GM18499 (cell line): ENCODE measurements at regions not wholly inside any gene's neighbourhood (a gene's known extent, or its start where the extent isn't known, plus 50 kb on each side); places are given as distances from the start of the nearest gene placed in this dataset.
A peak's percentile ranks its signal among the peaks of the same experiment; 100 is the strongest.

Experiments
- ATAC-seq: cut with Tn5 transposase; IDR thresholded peaks from one replicate; pipeline ENCODE4 v1.9.1; 2021; ENCODE audit warnings: moderate number of reproducible peaks; ENCODE audit not compliant: insufficient read depth, unreplicated experiment

GRCh38 chr1:191620883-191621282 lies 537.4 kb upstream of the RGS18 start:
- ATAC-seq, result no peak

GRCh38 chr1:191624044-191624443 lies 534.2 kb upstream of the RGS18 start:
- ATAC-seq, result peak; percentile 50

- ATAC-seq, result no peak
These were observed 528.4 kb upstream of the RGS18 start for GRCh38 chr1:191629836-191630235.

GRCh38 chr1:191634801-191635508 lies 523.3 kb upstream of the RGS18 start:
- no peak for ATAC-seq

GRCh38 chr1:191636345-191636744 lies 521.9 kb upstream of the RGS18 start:
- no peak for ATAC-seq

GRCh38 chr1:191641420-191642260 lies 516.6 kb upstream of the RGS18 start:
- ATAC-seq, result no peak

- no peak for ATAC-seq
These were observed 515.2 kb upstream of the RGS18 start for GRCh38 chr1:191643060-191643459.

- ATAC-seq, result no peak
These were observed 509.3 kb upstream of the RGS18 start for GRCh38 chr1:191648939-191649338.

GRCh38 chr1:191662051-191662450 lies 496.2 kb upstream of the RGS18 start:
- no peak for ATAC-seq

GRCh38 chr1:191662746-191663145 lies 495.5 kb upstream of the RGS18 start:
- ATAC-seq, result no peak

- ATAC-seq, result no peak
These were observed 489.7 kb upstream of the RGS18 start for GRCh38 chr1:191668525-191668924.

GRCh38 chr1:191669629-191670028 lies 488.6 kb upstream of the RGS18 start:
- ATAC-seq, result no peak

- no peak for ATAC-seq
These were observed 487.0 kb upstream of the RGS18 start for GRCh38 chr1:191671236-191671635.

- no peak for ATAC-seq
These were observed 483.6 kb upstream of the RGS18 start for GRCh38 chr1:191674626-191675179.

GRCh38 chr1:191675856-191676783 lies 482.1 kb upstream of the RGS18 start:
- ATAC-seq, result no peak

GRCh38 chr1:191685669-191686068 lies 472.6 kb upstream of the RGS18 start:
- no peak for ATAC-seq

- ATAC-seq, result no peak
These were observed 470.5 kb upstream of the RGS18 start for GRCh38 chr1:191687721-191688120.

- no peak for ATAC-seq
These were observed 467.3 kb upstream of the RGS18 start for GRCh38 chr1:191690931-191691330.

GRCh38 chr1:191693797-191694196 lies 464.5 kb upstream of the RGS18 start:
- no peak for ATAC-seq

- peak; percentile 90 for ATAC-seq
These were observed 462.4 kb upstream of the RGS18 start for GRCh38 chr1:191695865-191696264.
